GM18867 (cell line): ENCODE measurements at regions not wholly inside any gene's neighbourhood (a gene's known extent, or its start where the extent isn't known, plus 50 kb on each side); places are given as distances from the start of the nearest gene placed in this dataset.

Experiments
- ATAC-seq: cut with Tn5 transposase; IDR thresholded peaks from one replicate; pipeline ENCODE4 v1.9.1; 2021; ENCODE audit warnings: mild to moderate bottlenecking, moderate library complexity; ENCODE audit not compliant: unreplicated experiment

DNA sequence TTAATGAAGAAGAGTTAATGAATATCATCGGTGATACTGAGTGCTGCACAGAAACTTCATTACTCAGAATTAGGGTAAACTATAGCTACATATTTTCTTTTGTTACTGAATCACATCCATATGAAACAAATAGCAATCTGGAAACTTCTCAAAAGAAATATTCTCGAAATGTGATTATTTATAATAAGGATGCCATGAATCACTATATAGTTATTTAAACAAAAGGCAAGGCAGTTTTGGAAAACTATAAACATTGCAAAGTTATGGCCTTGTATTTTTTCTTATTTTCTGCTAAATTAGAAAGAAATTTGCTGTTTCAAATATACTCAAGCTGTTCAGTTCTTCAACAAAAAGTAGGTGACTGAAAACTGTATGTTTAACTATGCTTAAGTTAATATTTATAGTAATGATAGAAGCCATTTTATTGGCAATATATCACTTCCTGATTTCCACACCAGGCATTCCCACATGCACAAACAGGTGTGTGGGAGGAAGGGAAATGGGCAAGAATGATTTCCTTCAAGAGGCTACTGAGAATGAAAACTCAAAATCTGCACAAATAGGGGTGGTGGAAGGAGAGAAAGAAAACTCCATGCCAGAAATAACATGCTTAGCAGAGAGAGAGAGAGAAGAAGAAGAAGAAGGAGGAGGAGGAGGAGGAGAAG lies 74.5 kb upstream of the FRY start:
- no peak for ATAC-seq

- no peak for ATAC-seq
Measured at GRCh38 chr13:31957772-31958171, 73.8 kb upstream of the FRY start.

- no peak for ATAC-seq
Measured at GRCh38 chr13:31962731-31963370, 68.7 kb upstream of the FRY start.

- no peak for ATAC-seq
Measured at GRCh38 chr13:31963631-31964030, 67.9 kb upstream of the FRY start.

- no peak for ATAC-seq
Measured at GRCh38 chr13:31964168-31964567, 67.4 kb upstream of the FRY start.

DNA sequence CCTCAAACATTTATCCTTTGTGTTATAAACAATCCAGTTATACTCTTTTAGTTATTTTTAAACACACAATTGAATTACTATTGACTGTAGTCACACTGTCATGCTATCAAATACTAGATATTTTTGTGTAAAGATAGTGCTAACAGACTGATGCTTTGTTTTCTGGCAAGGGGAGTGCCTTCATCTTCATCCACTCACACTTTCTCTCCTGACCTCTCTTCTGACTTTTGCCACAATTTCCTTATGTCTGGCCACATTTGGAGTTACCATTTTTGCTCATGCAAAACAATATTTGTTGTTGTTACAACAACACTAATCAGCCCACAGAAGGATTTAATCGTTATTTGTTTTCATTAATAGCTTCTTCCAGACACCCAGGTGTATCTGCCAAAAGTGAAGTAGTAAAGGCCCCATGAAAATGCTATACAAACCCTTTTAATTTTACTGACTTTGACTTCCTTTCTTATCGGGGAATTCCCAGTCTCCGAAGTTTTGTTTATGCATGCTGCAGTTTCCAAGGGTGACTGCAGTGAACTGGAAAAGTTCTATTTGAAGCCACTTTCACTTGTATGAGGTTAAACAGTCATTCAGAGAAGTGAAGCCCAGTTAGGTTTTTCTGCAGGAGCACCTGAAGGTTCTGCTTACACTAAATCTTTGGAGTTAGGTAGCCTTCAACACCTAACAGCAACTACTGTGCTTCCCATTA lies 66.1 kb upstream of the FRY start:
- peak; percentile 88 for ATAC-seq

GRCh38 chr13:31967155-31967554 lies 64.4 kb upstream of the FRY start:
- ATAC-seq: no peak

DNA sequence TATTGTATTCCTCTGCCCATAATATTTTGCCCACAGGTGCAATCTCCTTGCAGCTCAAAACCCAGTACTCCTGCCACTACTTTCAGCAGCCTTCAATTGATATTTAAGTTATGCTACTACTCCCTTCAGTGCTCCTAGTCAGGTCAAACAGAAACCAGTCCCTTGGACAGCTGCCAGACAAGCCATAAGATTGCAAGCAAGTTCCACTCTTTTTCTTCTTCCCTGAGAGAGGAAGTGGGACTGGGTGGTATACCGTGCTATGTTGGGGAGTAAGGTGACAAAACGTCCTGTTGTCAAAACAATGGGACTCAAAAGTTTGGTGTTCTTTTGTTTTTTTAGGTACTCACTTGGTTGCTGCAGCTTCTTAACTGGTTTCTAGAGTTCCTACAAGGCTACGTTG lies 63.1 kb upstream of the FRY start:
- no peak for ATAC-seq

DNA sequence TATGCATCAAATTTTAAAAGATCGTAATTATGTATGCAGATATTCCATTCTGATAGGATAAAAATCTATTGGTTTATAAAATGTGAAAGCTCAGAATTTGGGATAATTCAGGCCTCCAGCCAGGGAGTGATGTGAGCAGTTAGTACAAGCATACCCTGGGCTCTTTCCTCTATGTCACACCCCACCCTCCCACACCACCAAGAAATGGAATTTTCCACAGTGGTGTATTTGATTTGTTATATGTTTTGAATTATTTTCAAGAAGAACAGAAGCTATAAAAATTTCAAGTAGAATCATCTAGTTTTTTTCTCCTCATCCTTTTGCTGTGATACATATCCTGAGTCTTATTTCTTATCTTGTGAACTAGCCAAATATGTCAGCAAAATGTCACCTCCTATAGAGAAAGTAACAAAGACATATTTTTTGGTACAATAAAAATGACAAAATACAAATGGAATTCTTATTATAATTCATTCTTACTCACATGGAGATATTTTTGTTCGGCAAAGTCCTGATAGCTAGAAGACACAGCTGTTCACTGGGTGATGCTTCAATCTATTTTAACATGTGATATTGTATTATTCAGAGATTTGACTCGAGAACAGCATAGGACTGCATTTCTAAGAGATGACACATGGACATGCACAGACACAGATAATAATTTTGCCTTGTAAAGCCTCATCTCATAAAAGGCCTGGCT lies 61.2 kb upstream of the FRY start:
- no peak for ATAC-seq

DNA sequence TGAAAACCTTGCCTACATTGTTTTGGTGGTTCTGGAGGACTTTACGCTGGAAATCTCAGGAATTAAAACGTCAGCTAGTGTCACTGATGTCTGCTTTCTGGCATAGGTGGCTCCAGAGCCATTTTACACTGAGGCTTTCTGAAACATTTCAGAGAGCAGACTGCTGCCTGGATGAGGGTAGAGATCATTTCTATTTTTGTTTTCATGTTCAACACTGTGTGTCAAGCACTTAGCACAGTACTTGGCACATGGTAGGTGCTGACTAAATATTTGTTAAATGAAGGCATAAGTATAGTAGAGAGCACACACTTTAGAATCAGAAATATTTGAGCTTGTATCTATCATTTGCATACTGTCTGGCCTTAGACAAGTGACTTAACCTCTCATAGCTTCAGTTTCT lies 59.1 kb upstream of the FRY start:
- no peak for ATAC-seq

DNA sequence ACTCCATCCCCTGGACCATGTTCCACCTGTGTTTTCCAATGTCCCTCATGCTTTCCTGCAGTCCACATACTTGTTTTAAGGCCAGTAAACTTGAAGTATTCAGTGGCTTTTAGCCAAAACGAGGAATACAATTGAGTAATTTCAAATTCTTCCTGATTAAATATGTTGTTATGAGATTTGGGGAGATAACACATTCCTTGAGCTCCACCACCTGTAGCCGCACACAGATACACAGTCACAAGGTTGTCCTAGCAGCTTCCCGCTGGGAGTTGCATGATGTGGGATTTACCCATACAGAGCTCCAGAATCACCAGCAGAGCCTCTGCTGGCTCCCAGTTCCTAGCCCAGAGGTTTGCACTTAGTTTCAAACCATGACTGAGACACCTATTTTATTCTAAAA lies 53.6 kb upstream of the FRY start:
- no peak for ATAC-seq

- ATAC-seq: no peak
Measured at GRCh38 chr13:31980830-31981229, 50.7 kb upstream of the FRY start.
